ENCODE measurements at regions not wholly inside any gene's neighbourhood (a gene's known extent, or its start where the extent isn't known, plus 50 kb on each side); places are given as distances from the start of the nearest gene placed in this dataset.
A peak's percentile ranks its signal among the peaks of the same experiment; 100 is the strongest.

GRCh38 chr6:99151634-99152346 lies 197.7 kb downstream of the FAXC start:
- POLR2A ChIA-PET: no interaction called here

GRCh38 chr6:99148761-99149160 lies 200.7 kb downstream of the FAXC start:
- H3K9me3 ChIP-seq (ENCODE audit: control insufficient read depth, insufficient read depth, low read length): no peaks in the 10 kb centered on the region
- DNase-seq (ENCODE audit: low read depth, low spot score): no peak

More at GRCh38 chr6:99151634-99152346, 197.7 kb downstream of the FAXC start:
- TF ChIP-seq CTCF (IDR thresholded peaks at IDR 0.05; ENCODE audit: low read depth, low read length): peak; percentile 73
- no peak overlapping the region for H3K4me3 ChIP-seq (ENCODE audit: low read depth, low read length)
- H3K27ac ChIP-seq (ENCODE audit: low read depth, low read length): no peak overlapping the region
- DNase-seq (ENCODE audit: low read depth, low spot score): peak; percentile 3
- H3K9me3 ChIP-seq (ENCODE audit: control insufficient read depth, insufficient read depth, low read length): no peaks in the 10 kb centered on the region
- CTCF ChIA-PET: interaction anchor here (0.6 to 3.4 kb wide), 7 partner anchors 9 to 91 kb away, joined by 3 to 27 read pairs (median 4); no protein-coding TSS in a partner anchor
- no peaks in the 10 kb centered on the region for H3K27me3 ChIP-seq (ENCODE audit: control insufficient read depth, insufficient read depth, low read length)

GRCh38 chr6:99148111-99148510 lies 200.4 kb upstream of the FBXL4 start:
- no peak overlapping the region for H3K4me3 ChIP-seq (ENCODE audit: low read depth, low read length)
- POLR2A ChIA-PET: no interaction called here
- H3K27ac ChIP-seq (ENCODE audit: low read depth, low read length): no peak overlapping the region
- no peak for TF ChIP-seq CTCF (IDR thresholded peaks at IDR 0.05; ENCODE audit: low read depth, low read length)
- no peak for DNase-seq (ENCODE audit: low read depth, low spot score)
- H3K27me3 ChIP-seq (ENCODE audit: control insufficient read depth, insufficient read depth, low read length): no peaks in the 10 kb centered on the region
- H3K9me3 ChIP-seq (ENCODE audit: control insufficient read depth, insufficient read depth, low read length): no peaks in the 10 kb centered on the region
- CTCF ChIA-PET: interaction anchor here (1.1 to 1.2 kb wide), 2 partner anchors 10 to 29 kb away, joined by 4 read pairs; no protein-coding TSS in a partner anchor

More at GRCh38 chr6:99148761-99149160, 200.7 kb downstream of the FAXC start:
- POLR2A ChIA-PET: no interaction called here
- no peak for TF ChIP-seq CTCF (IDR thresholded peaks at IDR 0.05; ENCODE audit: low read depth, low read length)
- Histone ChIP-seq H3K4me3 (ENCODE audit: low read depth, low read length) (no peak overlapping the region), H3K27ac (ENCODE audit: low read depth, low read length) (no peak overlapping the region), H3K27me3 (ENCODE audit: control insufficient read depth, insufficient read depth, low read length) (no peaks in the 10 kb centered on the region)
- CTCF ChIA-PET: no interaction called here

GRCh38 chr6:99147206-99147605 lies 199.5 kb upstream of the FBXL4 start:
- Histone ChIP-seq H3K9me3 (ENCODE audit: control insufficient read depth, insufficient read depth, low read length) (no peaks in the 10 kb centered on the region), H3K4me3 (ENCODE audit: low read depth, low read length) (no peak overlapping the region), H3K27me3 (ENCODE audit: control insufficient read depth, insufficient read depth, low read length) (no peaks in the 10 kb centered on the region), H3K27ac (ENCODE audit: low read depth, low read length) (no peak overlapping the region)
- no peak for DNase-seq (ENCODE audit: low read depth, low spot score)
- CTCF ChIA-PET: interaction anchor here (0.5 to 1.2 kb wide), 3 partner anchors 9 to 1572 kb away, joined by 4 to 5 read pairs (median 4); no protein-coding TSS in a partner anchor
- POLR2A ChIA-PET: no interaction called here
- no peak for TF ChIP-seq CTCF (IDR thresholded peaks at IDR 0.05; ENCODE audit: low read depth, low read length)

- Histone ChIP-seq H3K9me3 (ENCODE audit: control insufficient read depth, insufficient read depth, low read length) (no peaks in the 10 kb centered on the region), H3K27ac (ENCODE audit: low read depth, low read length) (no peak overlapping the region), H3K4me3 (ENCODE audit: low read depth, low read length) (no peak overlapping the region), H3K27me3 (ENCODE audit: control insufficient read depth, insufficient read depth, low read length) (no peaks in the 10 kb centered on the region)
- no peak for TF ChIP-seq CTCF (IDR thresholded peaks at IDR 0.05; ENCODE audit: low read depth, low read length)
- POLR2A ChIA-PET: no interaction called here
- DNase-seq (ENCODE audit: low read depth, low spot score): no peak
- CTCF ChIA-PET: interaction anchor here (0.5 kb wide), 1 partner anchor 1571 kb away, joined by 5 read pairs; no protein-coding TSS in a partner anchor
Observed at GRCh38 chr6:99146711-99147110, 199.0 kb upstream of the FBXL4 start.
